GM23338 (cell line): ENCODE measurements at regions not wholly inside any gene's neighbourhood (a gene's known extent, or its start where the extent isn't known, plus 50 kb on each side); places are given as distances from the start of the nearest gene placed in this dataset.

Source experiments
- CREB1 ChIP-seq: fragments of 250-450 bp; sonication (Bioruptor Pico); IDR thresholded peaks from 2 replicates; pipeline ENCODE4 v1.5.0; 2020; ENCODE audit warnings: low read depth, mild to moderate bottlenecking, moderate library complexity
- CTCF ChIP-seq, 2 experiments: fragments of 200-600 bp in 1 of 2; sonication (generic) in 1 of 2; conservative IDR thresholded peaks; 2 replicates each; pipeline versions ENCODE4 v1.5.1 to v1.6.1; 2016 to 2017; ENCODE audit warnings: antibody characterized with exemption in 2 of 2, low read depth in 2 of 2, mild to moderate bottlenecking in 2 of 2, moderate library complexity in 1 of 2
- ETS1 ChIP-seq: IDR thresholded peaks from 2 replicates; pipeline ENCODE4 v1.6.1; 2016; ENCODE audit warnings: antibody characterized with exemption
- EZH2 ChIP-seq: fragments of 200-600 bp; sonication (generic); IDR thresholded peaks from one replicate; pipeline ENCODE4 v1.8.0; 2017; ENCODE audit warnings: antibody characterized with exemption, mild to moderate bottlenecking, low read depth; ENCODE audit not compliant: unreplicated experiment
- EZH2phosphoT487 ChIP-seq: fragments of 200-600 bp; sonication (generic); IDR thresholded peaks from one replicate; pipeline ENCODE4 v1.8.1; 2018; ENCODE audit warnings: antibody characterized with exemption; ENCODE audit not compliant: unreplicated experiment
- JUNB ChIP-seq: IDR thresholded peaks from one replicate; pipeline ENCODE4 v1.6.1; 2016; ENCODE audit warnings: antibody characterized with exemption; ENCODE audit not compliant: unreplicated experiment
- NANOG ChIP-seq: IDR thresholded peaks from 2 replicates; pipeline ENCODE4 v1.6.1; 2016; ENCODE audit warnings: antibody characterized with exemption, borderline replicate concordance
- POLR2AphosphoS5 ChIP-seq: IDR thresholded peaks from 2 replicates; pipeline ENCODE4 v1.6.1; 2016; ENCODE audit warnings: antibody characterized with exemption, low read depth
- REST ChIP-seq: IDR thresholded peaks from one replicate; pipeline ENCODE4 v1.6.1; 2018; ENCODE audit warnings: antibody characterized with exemption; ENCODE audit not compliant: unreplicated experiment
- STAT1 ChIP-seq: IDR thresholded peaks from one replicate; pipeline ENCODE4 v1.6.1; 2016; ENCODE audit warnings: antibody characterized with exemption; ENCODE audit not compliant: unreplicated experiment
- ZNF114 ChIP-seq: fragments of 250-450 bp; sonication (Bioruptor Pico); IDR thresholded peaks from 2 replicates; pipeline ENCODE4 v1.5.0; 2020; ENCODE audit warnings: mild to moderate bottlenecking, moderate library complexity
- ZNF331 ChIP-seq: fragments of 250-450 bp; sonication (Bioruptor Pico); IDR thresholded peaks from 2 replicates; pipeline ENCODE4 v1.5.0; 2020; ENCODE audit warnings: low read depth, mild to moderate bottlenecking, moderate library complexity

GRCh38 chr19:5237939-5238480, 102.6 kb downstream of the PTPRS start:
- TF ChIP-seq CTCF (conservative IDR thresholded peaks at IDR 0.05; ENCODE audit: low read depth in 2 of 2) (no peak), POLR2AphosphoS5 (no peak), EZH2 (no peak), EZH2phosphoT487 (no peak), STAT1 (no peak), REST (no peak), ETS1 (no peak), JUNB (no peak), CREB1 (CRISPR knock-in tag) (no peak), ZNF331 (CRISPR knock-in tag) (no peak), NANOG (no peak), ZNF114 (CRISPR knock-in tag) (no peak)
